ENCODE measurements at regions not wholly inside any gene's neighbourhood (a gene's known extent, or its start where the extent isn't known, plus 50 kb on each side); places are given as distances from the start of the nearest gene placed in this dataset.
"Not testable (repeated sequence)": the region's sequence is repeated elsewhere in the genome, so short reads cannot be mapped to it uniquely, and the experiment has no call there.

DNA sequence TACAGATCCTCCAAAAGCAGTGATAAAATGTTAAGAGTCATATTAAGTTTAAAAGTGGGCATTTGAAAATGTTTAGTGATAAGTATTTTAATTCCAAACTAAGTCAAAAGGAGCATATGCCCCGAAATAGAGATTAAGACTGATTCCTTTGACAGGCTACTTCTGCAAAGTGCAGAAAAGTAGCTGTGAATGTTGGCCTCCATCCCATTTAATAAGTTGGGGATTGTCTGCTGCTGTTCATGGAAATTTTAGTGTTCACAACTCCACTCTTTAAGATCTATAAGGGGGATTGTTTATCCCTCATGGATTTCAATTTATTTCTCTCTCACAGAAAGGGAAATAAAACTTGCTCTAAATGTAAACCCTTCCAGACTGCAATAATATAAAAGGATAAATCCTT, 278.3 kb downstream of the KCTD12 start:
- no peak for DNase-seq

DNA sequence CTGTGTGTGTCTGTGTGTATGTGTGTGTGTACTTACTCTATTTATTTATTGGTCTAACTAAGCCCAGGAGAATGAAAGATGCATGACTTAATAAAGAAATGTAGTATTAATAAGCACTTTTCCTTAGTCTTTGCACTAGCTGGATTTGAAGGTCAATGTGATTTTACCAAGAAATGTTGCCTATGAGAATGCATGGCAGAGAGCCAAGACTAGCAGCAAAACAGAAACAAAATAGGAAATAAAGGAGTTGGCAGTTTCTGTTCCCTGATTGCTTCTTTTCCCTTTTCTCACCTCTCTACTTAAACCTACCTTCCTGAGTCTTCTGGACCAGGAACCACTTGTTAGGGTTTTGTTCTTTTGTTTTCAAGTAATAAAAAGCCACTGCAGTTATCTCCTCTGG, 286.1 kb downstream of the KCTD12 start:
- DNase-seq = no peak

DNA sequence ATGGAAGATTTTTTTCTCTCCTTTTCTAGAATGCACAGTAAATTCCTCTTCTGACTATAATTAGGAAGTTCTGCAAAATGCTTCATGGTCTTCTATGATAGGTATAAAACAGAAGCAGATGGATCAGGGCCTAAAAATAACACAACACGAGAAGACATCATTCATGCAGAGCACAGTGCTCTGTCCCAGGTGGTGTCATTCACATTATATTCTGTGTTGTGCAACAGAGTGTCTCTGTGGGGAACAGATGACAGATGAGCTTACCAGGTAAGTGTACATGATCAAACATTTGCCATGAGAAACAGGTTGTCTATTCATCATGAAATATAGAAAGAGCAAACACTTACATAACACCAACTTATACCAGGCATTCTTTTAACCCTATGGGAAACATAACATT, 288.3 kb downstream of the KCTD12 start:
- DNase-seq = no peak

GRCh38 chr13:76596216-76596615, 290.0 kb downstream of the KCTD12 start:
- DNase-seq = no peak

DNA sequence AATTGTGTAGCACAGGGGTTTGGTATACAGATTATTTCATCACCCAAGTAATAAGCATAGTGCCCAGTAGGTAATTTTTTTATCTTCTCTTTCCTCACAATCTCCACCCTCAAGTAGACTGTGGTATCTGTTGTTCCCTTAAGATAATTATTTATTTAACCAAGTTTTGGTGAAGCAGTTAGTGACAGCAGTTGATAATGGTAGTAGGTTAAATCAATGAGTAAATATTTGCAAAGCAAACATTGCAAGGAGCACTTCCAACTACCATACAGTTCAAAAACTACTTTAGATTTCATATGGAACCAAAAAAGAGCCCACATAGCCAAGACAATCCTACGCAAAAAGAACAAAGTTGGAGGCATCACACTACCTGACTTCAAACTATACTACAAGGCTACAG, 291.8 kb downstream of the KCTD12 start:
- DNase-seq = no peak

- no peak for DNase-seq
These were observed 299.4 kb downstream of the KCTD12 start for GRCh38 chr13:76586842-76587241.

- DNase-seq = no peak
These were observed 306.5 kb downstream of the KCTD12 start for GRCh38 chr13:76579701-76580100.

DNA sequence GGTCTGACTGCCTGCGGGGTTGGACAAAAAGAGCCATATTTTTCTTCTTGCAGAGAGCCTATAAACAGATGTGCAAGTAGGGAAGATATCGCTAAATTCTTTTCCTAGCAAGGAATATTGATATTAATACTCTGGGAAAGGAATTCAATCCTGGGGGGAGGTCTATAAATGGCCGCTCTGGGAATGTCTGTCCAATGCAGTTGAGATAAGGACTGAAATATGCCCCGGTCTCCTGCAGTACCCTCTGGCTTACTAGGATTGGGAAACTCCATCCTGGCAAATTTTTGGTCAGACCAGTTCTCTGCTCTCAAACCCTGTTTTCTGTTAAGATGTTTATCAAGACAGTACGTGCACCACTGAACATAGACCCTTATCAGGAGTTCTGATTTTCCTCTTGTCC, 310.6 kb downstream of the KCTD12 start:
- not testable (repeated sequence) for DNase-seq

DNA sequence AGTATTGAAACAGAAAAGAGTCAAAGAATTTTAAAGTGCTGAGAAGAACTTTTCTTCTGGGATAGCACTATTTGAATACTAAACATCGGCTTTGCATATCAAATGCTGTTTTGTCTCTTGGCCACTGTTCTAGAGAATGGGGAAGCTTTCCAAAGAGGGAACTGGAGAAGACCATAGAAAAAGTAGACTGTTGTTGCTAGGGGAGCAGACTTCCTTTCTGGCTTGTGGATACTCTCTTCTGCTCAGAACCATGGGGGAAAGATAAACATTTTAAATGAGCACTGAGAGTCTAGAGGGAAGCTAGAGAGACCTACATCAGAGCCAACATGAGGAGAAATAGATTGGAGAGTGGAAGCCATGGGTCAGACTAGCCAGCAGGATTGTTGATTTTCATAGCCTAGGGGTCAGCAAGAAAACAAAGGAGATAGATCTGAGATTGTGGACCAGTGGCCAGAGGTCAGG, 315.7 kb downstream of the KCTD12 start:
- DNase-seq = peak; percentile 31

- DNase-seq = no peak
These were observed 329.6 kb downstream of the KCTD12 start for GRCh38 chr13:76556627-76557026.

GRCh38 chr13:76552807-76553206, 333.4 kb downstream of the KCTD12 start:
- no peak for DNase-seq

DNA sequence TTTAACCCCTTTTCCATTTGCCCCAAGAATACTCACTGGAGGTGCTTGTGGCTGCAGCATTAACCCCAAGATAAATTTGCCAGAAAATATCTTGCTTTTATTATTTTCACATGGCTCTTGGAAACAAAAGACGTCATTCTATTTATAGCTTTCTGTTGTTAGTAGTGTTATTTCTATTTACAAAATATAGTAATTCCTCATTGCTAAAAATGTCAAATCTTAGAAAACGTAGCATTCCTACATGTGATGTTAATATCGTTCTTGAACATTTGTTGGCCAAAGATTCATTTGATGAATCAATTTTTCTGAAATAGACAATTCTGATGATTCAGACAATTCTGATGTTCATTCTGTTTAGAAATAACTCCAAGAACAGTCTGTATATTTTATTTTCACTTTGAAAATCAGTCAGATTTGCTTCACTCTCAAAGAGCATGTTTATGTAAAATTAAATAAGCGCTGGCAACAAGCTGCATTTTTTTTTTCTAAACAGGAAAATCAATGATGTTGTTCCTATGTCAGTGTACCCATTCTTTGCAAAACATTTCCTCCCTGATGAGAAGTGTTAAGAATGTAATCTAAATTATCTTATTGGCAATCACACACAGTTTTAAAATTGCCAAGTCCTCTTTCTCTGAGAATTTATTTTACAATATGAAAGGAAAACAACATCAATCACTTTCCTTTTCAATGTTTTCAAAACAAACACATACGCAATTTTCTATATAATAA, 334.0 kb downstream of the KCTD12 start:
- DNase-seq = no peak

- no peak for DNase-seq
These were observed 344.0 kb downstream of the KCTD12 start for GRCh38 chr13:76542176-76542575.

- no peak for DNase-seq
These were observed 348.2 kb downstream of the KCTD12 start for GRCh38 chr13:76538004-76538403.

DNA sequence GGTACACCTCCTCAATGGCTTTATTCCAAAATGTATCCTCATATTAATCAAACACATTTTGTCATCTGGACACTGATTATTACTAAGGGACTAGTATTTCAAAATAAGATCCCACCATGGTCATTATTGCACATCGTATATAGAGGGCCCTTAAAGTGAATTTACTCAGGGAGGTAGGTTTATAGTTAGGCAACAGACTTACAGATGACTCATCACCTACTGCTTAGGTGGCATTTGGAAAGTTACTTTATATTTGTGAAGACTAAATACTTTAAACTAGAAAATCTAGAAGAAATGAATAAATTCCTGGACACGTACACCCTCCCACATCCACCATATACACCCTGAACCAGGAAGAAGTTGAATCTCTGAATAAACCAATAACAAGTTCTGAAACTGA, 353.0 kb downstream of the KCTD12 start:
- no peak for DNase-seq

- DNase-seq = no peak
These were observed 359.2 kb downstream of the KCTD12 start for GRCh38 chr13:76527041-76527440.

- DNase-seq = no peak
These were observed 362.4 kb downstream of the KCTD12 start for GRCh38 chr13:76523740-76524340.

GRCh38 chr13:76522083-76522755, 364.0 kb downstream of the KCTD12 start:
- DNase-seq = no peak

DNA sequence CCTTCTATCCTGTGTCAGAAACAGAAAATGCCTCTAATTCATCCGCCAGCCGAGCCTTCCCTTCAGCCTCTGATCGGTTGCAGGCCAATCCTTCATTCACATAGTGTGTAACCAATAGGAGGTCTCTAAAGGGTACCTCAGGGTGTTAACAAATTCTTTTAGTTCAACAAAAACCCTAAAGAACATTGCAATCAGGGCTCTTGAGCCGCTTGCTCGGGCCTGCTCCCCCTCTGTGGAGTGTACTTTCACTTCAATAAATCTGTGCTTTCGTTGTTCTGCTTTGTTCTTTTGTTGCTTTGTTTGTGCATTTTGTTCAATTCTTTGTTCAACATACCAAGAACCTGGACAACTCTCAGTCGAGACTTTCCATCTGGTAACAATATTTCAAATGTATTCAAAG, 366.5 kb downstream of the KCTD12 start:
- DNase-seq = no peak

DNA sequence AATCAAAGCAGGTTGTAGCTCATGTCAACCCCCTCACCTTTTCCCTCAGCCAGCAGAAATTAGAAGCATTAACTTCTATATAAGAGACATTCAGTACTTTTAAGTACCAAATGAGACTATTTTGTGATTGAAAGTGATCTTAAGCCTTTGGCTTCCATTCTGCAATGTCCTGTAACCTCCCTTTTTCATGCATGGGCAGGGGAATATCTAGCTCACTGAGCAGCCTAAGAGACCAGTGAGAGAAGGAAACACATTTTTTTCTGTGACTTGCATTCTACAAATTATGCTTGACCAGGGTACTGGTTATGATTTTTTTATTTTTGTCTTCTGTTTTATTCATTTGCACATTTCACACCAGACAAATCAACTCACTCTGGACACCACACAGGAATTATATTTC, 369.6 kb downstream of the KCTD12 start:
- DNase-seq = no peak

- DNase-seq = no peak
These were observed 370.2 kb downstream of the KCTD12 start for GRCh38 chr13:76516013-76516412.

DNA sequence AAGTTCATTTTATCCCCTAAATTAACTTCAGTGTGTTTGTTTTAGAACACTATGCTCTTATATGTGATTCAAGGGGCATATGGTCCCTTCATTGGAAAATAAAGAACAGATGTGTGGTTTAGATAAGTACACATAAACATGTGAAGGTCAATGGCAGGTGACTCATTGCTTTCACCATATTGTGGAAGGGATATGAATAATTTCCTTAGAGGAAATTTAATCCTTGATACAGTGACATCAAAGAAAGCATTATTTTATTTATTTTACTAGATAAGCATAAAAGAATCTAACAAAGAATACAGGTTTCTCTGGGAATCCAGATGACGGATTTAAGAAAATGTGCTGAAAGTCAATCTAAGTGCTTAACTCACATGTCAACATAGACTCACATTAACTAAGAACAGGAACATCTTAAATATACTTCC, 373.5 kb downstream of the KCTD12 start:
- DNase-seq = no peak

GRCh38 chr13:76505437-76505836, 380.8 kb downstream of the KCTD12 start:
- DNase-seq = no peak

DNA sequence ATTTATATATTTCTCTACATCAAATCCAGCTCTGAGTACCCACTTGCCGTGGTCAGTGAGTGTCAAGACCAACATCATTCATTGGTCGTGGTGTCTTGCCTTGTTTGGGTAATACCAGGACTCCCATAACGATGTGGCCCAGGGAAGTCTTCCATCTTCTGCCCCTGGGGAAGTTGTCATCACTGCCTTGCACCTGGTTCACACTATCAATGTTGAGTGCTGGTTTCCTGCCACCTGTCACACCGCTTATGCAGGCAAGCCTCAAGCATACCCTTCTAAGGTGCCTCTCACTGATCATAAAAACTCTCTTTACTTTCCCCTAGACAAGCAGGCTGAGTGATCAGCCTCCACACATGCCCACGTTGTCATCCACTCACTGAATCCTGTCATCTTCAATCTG, 382.4 kb downstream of the KCTD12 start:
- DNase-seq = no peak
